ENCODE measurements at regions not wholly inside any gene's neighbourhood (a gene's known extent, or its start where the extent isn't known, plus 50 kb on each side); places are given as distances from the start of the nearest gene placed in this dataset.

DNA sequence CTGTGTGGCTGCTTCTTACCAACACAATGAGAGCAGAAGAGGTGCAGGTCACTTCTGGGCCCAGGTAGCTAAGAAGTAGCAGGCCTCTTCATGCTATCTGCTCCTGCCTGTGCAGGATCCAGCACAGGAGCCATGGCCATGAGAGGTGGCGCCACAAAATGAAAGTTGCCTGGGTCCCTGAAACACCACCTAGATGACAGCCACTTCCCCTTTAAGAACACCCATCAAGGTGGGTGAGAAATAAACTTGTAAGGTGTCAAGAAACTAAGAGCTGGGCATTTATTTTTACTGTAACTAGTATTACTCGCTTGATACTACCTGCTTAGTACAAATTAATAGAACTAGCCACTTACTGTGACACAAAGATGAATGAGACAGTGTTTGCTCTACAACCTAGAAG, 484.6 kb upstream of the TBL1XR1 start:
- Histone ChIP-seq H2AFZ (ENCODE audit: low read depth, low read length) (no peak overlapping the region), H4K20me1 (replicated peaks; ENCODE audit: control insufficient read depth, extremely low read depth, insufficient read depth, low read length) (no peaks in the 10 kb centered on the region), H3K27me3 (ENCODE audit: control insufficient read depth in 2 of 2, insufficient read depth in 2 of 2, low read length in 2 of 2) (no peaks in the 10 kb centered on the region), H3K9me1 (replicated peaks; ENCODE audit: control insufficient read depth, extremely low read depth, insufficient read depth, low read length) (no peaks in the 10 kb centered on the region), H3K9ac (replicated peaks; ENCODE audit: extremely low read depth, insufficient read depth, low read length) (no peak overlapping the region), H3K36me3 (ENCODE audit: control insufficient read depth in 2 of 2, extremely low read depth in 1 of 2, insufficient read depth in 2 of 2, low read length in 2 of 2) (no peaks in the 10 kb centered on the region), H3K4me1 (ENCODE audit: control insufficient read depth, extremely low read depth, insufficient read depth, low read length) (peaks cover 45% of the 10 kb centered on the region), H3K79me2 (ENCODE audit: control insufficient read depth, insufficient read depth, low read length) (no peaks in the 10 kb centered on the region), H3K4me2 (ENCODE audit: insufficient read depth, low read length) (no peak overlapping the region), H3K4me3 (replicated peaks in 1 of 3; ENCODE audit: insufficient read depth in 1 of 3, low read depth in 1 of 3, low read length in 3 of 3) (no peak overlapping the region), H3K27ac (ENCODE audit: insufficient read depth, low read depth, low read length) (no peak overlapping the region), H3K9me3 (replicated peaks; ENCODE audit: control insufficient read depth, insufficient read depth, low read length) (no peaks in the 10 kb centered on the region)
- intact Hi-C loops (cut with micrococcal nuclease): loop anchor here (1.0 to 5.0 kb wide), 8 partner anchors 12 to 700 kb away; no protein-coding TSS in a partner anchor
- TF ChIP-seq JUN (IDR thresholded peaks at IDR 0.05; ENCODE audit: borderline replicate concordance, insufficient read depth, insufficient read length, low read depth) (no peak), FOS (IDR thresholded peaks at IDR 0.05; ENCODE audit: borderline replicate concordance, insufficient read depth, low read length) (no peak), POLR2AphosphoS5 (IDR thresholded peaks at IDR 0.05; ENCODE audit: insufficient read depth, low read depth, low read length) (no peak), POLR2A (IDR thresholded peaks at IDR 0.05; ENCODE audit: low read depth, low read length) (no peak), MYC (IDR thresholded peaks at IDR 0.05; ENCODE audit: low read depth, low read length) (no peak)
- dilution Hi-C loops (cut with MboI; ENCODE audit: extremely low pct_ligation_motif_present, low sequenced_read_pairs): no loop called here
- no peak for DNase-seq (ENCODE audit: low read depth, low spot score)
- CTCF ChIA-PET: interaction anchor here (1.2 to 2.8 kb wide), 3 partner anchors 9 to 322 kb away, joined by 3 to 10 read pairs (median 5); no protein-coding TSS in a partner anchor
- BruUV-seq (replicated peaks): no TSS peak
- no peak for FAIRE-seq
- POLR2A ChIA-PET: no interaction called here

DNA sequence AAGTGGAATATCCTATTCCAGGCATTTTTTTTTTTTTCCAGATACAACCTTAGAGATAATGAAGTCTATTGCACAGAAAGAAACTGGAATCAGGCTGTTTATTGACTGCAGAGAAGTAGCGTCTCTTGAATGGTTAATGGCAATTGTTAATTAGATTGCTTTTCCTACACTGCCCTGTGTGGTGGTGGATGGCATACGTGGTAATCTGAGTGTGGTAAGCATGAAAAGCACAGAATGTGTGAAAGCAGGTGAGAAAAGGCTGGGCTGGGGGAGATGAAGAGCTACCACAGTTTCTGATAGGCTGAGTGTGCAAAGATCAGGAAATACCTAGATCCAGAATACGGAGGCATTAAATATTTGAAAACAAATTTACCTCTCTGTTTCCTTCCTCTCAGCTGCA, 486.3 kb upstream of the TBL1XR1 start:
- H3K9ac ChIP-seq (replicated peaks; ENCODE audit: extremely low read depth, insufficient read depth, low read length): no peak overlapping the region
- H3K36me3 ChIP-seq (ENCODE audit: control insufficient read depth in 2 of 2, extremely low read depth in 1 of 2, insufficient read depth in 2 of 2, low read length in 2 of 2): no peaks in the 10 kb centered on the region
- ChIA-PET CTCF (interaction anchor here (1.1 kb wide), 1 partner anchor 11 kb away, joined by 3 read pairs; no protein-coding TSS in a partner anchor), POLR2A (no interaction called here)
- no peaks in the 10 kb centered on the region for H3K9me3 ChIP-seq (replicated peaks; ENCODE audit: control insufficient read depth, insufficient read depth, low read length)
- TF ChIP-seq, protein P1, sequence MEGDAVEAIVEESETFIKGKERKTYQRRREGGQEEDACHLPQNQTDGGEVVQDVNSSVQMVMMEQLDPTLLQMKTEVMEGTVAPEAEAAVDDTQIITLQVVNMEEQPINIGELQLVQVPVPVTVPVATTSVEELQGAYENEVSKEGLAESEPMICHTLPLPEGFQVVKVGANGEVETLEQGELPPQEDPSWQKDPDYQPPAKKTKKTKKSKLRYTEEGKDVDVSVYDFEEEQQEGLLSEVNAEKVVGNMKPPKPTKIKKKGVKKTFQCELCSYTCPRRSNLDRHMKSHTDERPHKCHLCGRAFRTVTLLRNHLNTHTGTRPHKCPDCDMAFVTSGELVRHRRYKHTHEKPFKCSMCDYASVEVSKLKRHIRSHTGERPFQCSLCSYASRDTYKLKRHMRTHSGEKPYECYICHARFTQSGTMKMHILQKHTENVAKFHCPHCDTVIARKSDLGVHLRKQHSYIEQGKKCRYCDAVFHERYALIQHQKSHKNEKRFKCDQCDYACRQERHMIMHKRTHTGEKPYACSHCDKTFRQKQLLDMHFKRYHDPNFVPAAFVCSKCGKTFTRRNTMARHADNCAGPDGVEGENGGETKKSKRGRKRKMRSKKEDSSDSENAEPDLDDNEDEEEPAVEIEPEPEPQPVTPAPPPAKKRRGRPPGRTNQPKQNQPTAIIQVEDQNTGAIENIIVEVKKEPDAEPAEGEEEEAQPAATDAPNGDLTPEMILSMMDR (IDR thresholded peaks at IDR 0.05; ENCODE audit: extremely low read depth in 1 of 2, insufficient read depth in 1 of 2, low read depth in 1 of 2, low read length in 2 of 2): no peak
- no peak for TF ChIP-seq POLR2AphosphoS5 (IDR thresholded peaks at IDR 0.05; ENCODE audit: insufficient read depth, low read depth, low read length)
- no peak for TF ChIP-seq FOS (IDR thresholded peaks at IDR 0.05; ENCODE audit: borderline replicate concordance, insufficient read depth, low read length)
- no peak for TF ChIP-seq POLR2A (IDR thresholded peaks at IDR 0.05; ENCODE audit: low read depth, low read length)
- no peak for TF ChIP-seq JUN (IDR thresholded peaks at IDR 0.05; ENCODE audit: borderline replicate concordance, insufficient read depth, insufficient read length, low read depth)
- H3K79me2 ChIP-seq (ENCODE audit: control insufficient read depth, insufficient read depth, low read length): no peaks in the 10 kb centered on the region
- dilution Hi-C loops (cut with MboI; ENCODE audit: extremely low pct_ligation_motif_present, low sequenced_read_pairs): no loop called here
- H3K4me3 ChIP-seq (replicated peaks in 1 of 3; ENCODE audit: insufficient read depth in 1 of 3, low read depth in 1 of 3, low read length in 3 of 3): no peak overlapping the region
- H4K20me1 ChIP-seq (replicated peaks; ENCODE audit: control insufficient read depth, extremely low read depth, insufficient read depth, low read length): no peaks in the 10 kb centered on the region
- no TSS peak for BruUV-seq (replicated peaks)
- H2AFZ ChIP-seq (ENCODE audit: low read depth, low read length): no peak overlapping the region
- H3K9me1 ChIP-seq (replicated peaks; ENCODE audit: control insufficient read depth, extremely low read depth, insufficient read depth, low read length): no peaks in the 10 kb centered on the region
- no peak overlapping the region for H3K27ac ChIP-seq (ENCODE audit: insufficient read depth, low read depth, low read length)
- H3K27me3 ChIP-seq (ENCODE audit: control insufficient read depth in 2 of 2, insufficient read depth in 2 of 2, low read length in 2 of 2): no peaks in the 10 kb centered on the region
- no peak overlapping the region for H3K4me2 ChIP-seq (ENCODE audit: insufficient read depth, low read length)
- intact Hi-C loops (cut with micrococcal nuclease): loop anchor here (2.0 to 5.0 kb wide), 5 partner anchors 94 to 699 kb away; no protein-coding TSS in a partner anchor
- no peak for DNase-seq (ENCODE audit: low read depth, low spot score)
- FAIRE-seq: no peak
- peaks cover 43% of the 10 kb centered on the region for H3K4me1 ChIP-seq (ENCODE audit: control insufficient read depth, extremely low read depth, insufficient read depth, low read length)
